ENCODE measurements at regions not wholly inside any gene's neighbourhood (a gene's known extent, or its start where the extent isn't known, plus 50 kb on each side); places are given as distances from the start of the nearest gene placed in this dataset.

- no peak for DNase-seq
Observed at GRCh38 chrX:147846676-147847075, 65.0 kb upstream of the FMR1 start.

DNA sequence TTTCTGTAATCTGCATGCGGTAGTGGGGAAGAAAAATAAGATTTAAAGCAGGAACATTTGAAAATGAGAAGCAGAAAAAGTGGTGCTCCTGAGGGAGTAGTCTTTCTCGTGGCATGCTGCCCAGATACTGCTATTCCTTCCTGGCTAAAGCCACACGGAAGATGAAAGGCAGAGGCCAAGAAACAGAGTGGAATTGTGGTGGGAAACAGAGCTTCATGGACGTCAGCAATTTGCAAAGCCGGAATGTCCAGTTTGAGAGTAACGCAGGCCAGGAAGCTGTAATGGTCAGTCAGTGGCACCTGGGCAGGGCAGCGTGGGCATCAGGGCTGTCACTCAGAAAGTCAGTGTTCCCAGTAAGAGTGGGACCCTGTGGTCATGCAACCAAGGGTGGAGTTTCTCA lies 63.7 kb upstream of the FMR1 start:
- no peak for DNase-seq

DNA sequence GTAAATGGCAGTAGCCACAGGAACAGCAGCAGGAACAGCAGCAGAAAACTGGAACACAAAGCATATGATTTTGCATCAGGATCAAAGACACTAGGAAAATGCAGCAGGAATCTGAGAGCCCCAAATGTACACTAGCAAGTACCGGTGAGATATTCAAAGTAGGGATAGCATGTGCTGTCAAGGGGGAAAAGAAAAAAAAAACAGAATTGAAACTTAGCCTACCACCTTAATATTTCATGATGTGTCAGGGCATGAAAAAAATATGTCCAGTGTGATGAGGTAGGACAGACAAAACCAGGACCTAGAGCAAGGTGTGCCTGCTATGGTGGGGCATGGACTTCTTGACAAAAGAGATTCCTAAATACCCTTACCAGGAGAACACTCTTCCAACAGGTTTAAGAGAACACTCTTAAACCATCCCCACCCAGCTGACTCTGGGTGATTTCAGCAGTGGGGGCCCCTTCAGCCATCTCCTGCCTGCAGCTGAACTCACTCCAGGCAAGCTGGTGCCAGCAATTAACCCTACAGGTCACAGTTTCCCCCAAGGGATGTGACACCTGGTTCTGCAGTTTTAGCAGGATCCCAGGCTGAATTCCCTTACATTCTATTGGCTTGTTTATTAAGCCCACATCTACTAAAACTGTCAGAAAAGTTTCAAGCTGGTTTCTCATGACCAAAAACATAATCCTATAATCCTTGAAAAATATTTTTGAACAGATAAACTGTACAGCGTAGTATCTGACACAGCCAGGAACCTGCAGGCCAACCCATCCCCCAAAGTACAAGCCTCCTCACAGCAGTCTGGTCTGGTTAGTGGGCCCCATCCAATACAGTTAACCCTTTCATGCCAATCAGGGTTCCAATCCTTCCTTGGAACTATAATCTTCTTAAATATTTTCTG lies 62.9 kb upstream of the FMR1 start:
- no peak for DNase-seq

- DNase-seq = no peak
Observed at GRCh38 chrX:147850875-147851274, 60.8 kb upstream of the FMR1 start.

- no peak for DNase-seq
Observed at GRCh38 chrX:147853701-147854100, 58.0 kb upstream of the FMR1 start.

DNA sequence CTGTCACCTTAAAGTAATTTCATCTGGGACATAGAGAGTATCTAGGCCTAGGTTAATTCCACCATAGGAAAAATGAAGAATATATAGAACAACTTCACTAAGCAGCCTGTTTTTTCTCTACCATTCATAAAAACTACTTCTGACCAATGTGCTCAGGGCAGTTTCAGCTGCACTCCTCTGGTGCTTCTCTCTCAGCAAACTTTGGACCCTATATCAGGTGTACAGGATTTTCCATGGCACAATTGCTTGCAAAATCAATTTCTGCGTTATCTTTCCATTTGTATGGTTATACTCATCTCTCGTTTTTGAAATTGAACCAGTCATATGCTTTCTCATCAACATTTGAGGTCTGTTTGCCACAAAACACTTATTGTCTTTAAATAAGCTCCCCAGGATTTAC lies 52.1 kb upstream of the FMR1 start:
- no peak for DNase-seq
